H1 (cell line): ENCODE measurements at regions not wholly inside any gene's neighbourhood (a gene's known extent, or its start where the extent isn't known, plus 50 kb on each side); places are given as distances from the start of the nearest gene placed in this dataset.

ENCODE experiments used
- CTCF ChIA-PET: fragments of 300-600 bp; sonication (Branson Sonifier 250); formaldehyde crosslinking; loops from one replicate; lab custom pipeline; 2021; ENCODE audit not compliant: partially characterized antibody; lab: Charles Lee
- POLR2A ChIA-PET: fragments of 300-600 bp; sonication (Branson Sonifier 250); formaldehyde crosslinking; loops from one replicate; lab custom pipeline; 2021; ENCODE audit warnings: inconsistent platforms; ENCODE audit not compliant: partially characterized antibody; lab: Charles Lee
- DNase-seq, 2 experiments: peaks; one replicate each; pipeline versions ENCODE4 v3.0.0 to v3.0.0-alpha.2; 2010 to 2022; ENCODE audit warnings: low spot score in 2 of 2, low read depth in 1 of 2, mixed read lengths in 1 of 2
- FAIRE-seq: peaks from 2 replicates; lab custom pipeline; 2011; peaks lifted over from hg19 to GRCh38; lab: Jason Lieb, UNC
- H2AFZ ChIP-seq: 2 replicates; pipeline ENCODE4 v1.8.1; 2012; ENCODE audit warnings: low read length, inconsistent platforms
- H2AK5ac ChIP-seq: 2 replicates; pipeline ENCODE4 v1.6.1; 2013; ENCODE audit warnings: low read depth, low read length
- H2BK120ac ChIP-seq: replicated peaks from 2 replicates; pipeline ENCODE3; 2013; ENCODE audit warnings: low read depth, low read length, inconsistent platforms
- H2BK12ac ChIP-seq: 2 replicates; pipeline ENCODE4 v1.6.1; 2013; ENCODE audit warnings: low read depth, low read length
- H2BK15ac ChIP-seq: 2 replicates; pipeline ENCODE4 v1.6.1; 2013; ENCODE audit warnings: low read length
- H2BK20ac ChIP-seq: 2 replicates; pipeline ENCODE4 v1.6.1; 2013; ENCODE audit warnings: low read length
- H2BK5ac ChIP-seq: 2 replicates; pipeline ENCODE4 v1.6.1; 2013; ENCODE audit warnings: low read depth, low read length
- H3K14ac ChIP-seq: 2 replicates; pipeline ENCODE4 v1.6.1; 2013; ENCODE audit warnings: inconsistent platforms; ENCODE audit not compliant: insufficient read length
- H3K18ac ChIP-seq: 2 replicates; pipeline ENCODE4 v1.6.1; 2013; ENCODE audit warnings: low read length; ENCODE audit errors: extremely low read depth
- H3K23ac ChIP-seq: 2 replicates; pipeline ENCODE4 v1.6.1; 2013; ENCODE audit warnings: inconsistent platforms; ENCODE audit not compliant: insufficient read length
- H3K23me2 ChIP-seq: 2 replicates; pipeline ENCODE4 v1.6.1; 2013; ENCODE audit warnings: low read depth, low read length
- H3K27ac ChIP-seq: 2 replicates; pipeline ENCODE4 v1.6.1; 2011; ENCODE audit warnings: low read depth, low read length, inconsistent platforms
- H3K27me3 ChIP-seq, 4 experiments: replicated peaks in 1 of 4; 1 replicate in 1 of 4; 2 replicates in 3 of 4; pipeline versions ENCODE4 v1.6.1 to v1.8.1; 2011 to 2013; ENCODE audit warnings: low read length in 3 of 4, mild to moderate bottlenecking in 3 of 4, inconsistent platforms in 2 of 4, mixed read lengths in 2 of 4, moderate library complexity in 1 of 4; ENCODE audit not compliant: control insufficient read depth in 3 of 4, insufficient read depth in 3 of 4; ENCODE audit errors: extremely low read depth in 1 of 4
- H3K36me3 ChIP-seq, 4 experiments: 2 replicates each; pipeline versions ENCODE4 v1.6.1 to v1.8.1; 2011 to 2013; ENCODE audit warnings: mild to moderate bottlenecking in 4 of 4, low read length in 3 of 4, moderate library complexity in 2 of 4, control low read depth in 1 of 4, inconsistent platforms in 1 of 4; ENCODE audit not compliant: insufficient read depth in 4 of 4, control insufficient read depth in 2 of 4
- H3K4ac ChIP-seq: replicated peaks from 2 replicates; pipeline ENCODE3; 2013; ENCODE audit warnings: low read length, low read depth, mixed read lengths, inconsistent platforms; ENCODE audit not compliant: insufficient read length
- H3K4me1 ChIP-seq, 4 experiments: replicated peaks in 1 of 4; 1 replicate in 1 of 4; 2 replicates in 3 of 4; pipeline versions ENCODE4 v1.6.1 to v1.8.1; 2011 to 2013; ENCODE audit warnings: low read length in 3 of 4, inconsistent platforms in 2 of 4, mixed read lengths in 1 of 4; ENCODE audit not compliant: insufficient read depth in 4 of 4, control insufficient read depth in 3 of 4
- H3K4me2 ChIP-seq, 2 experiments: 2 replicates each; pipeline versions ENCODE4 v1.6.1 to v1.8.1; 2011 to 2013; ENCODE audit warnings: low read depth in 2 of 2, low read length in 2 of 2, control low read depth in 1 of 2, inconsistent platforms in 1 of 2, mild to moderate bottlenecking in 1 of 2; ENCODE audit not compliant: insufficient read depth in 1 of 2
- H3K4me3 ChIP-seq, 4 experiments: fragments of 200-600, 300-600 bp in 1 of 4; sonication (generic), shearing (Covaris generic), sonication (Bioruptor Twin) in 1 of 4; 2 replicates each; pipeline versions ENCODE4 v1.5.1 to v1.8.1; 2011 to 2016; ENCODE audit warnings: low read length in 4 of 4, low read depth in 3 of 4, control low read depth in 2 of 4, inconsistent platforms in 2 of 4, mild to moderate bottlenecking in 2 of 4, mixed read lengths in 1 of 4, moderate library complexity in 1 of 4; ENCODE audit not compliant: insufficient read depth in 2 of 4; ENCODE audit errors: extremely low read depth in 1 of 4
- H3K56ac ChIP-seq: replicated peaks from 2 replicates; pipeline ENCODE3; 2013; ENCODE audit warnings: low read depth, mild to moderate bottlenecking, mixed read lengths, low read length, inconsistent platforms; ENCODE audit not compliant: insufficient read length
- H3K79me1 ChIP-seq: 2 replicates; pipeline ENCODE4 v1.6.1; 2013; ENCODE audit warnings: low read depth, low read length, control low read depth
- H3K79me2 ChIP-seq, 2 experiments: 2 replicates each; pipeline versions ENCODE4 v1.6.1 to v1.8.1; 2012 to 2013; ENCODE audit warnings: low read length in 2 of 2, mild to moderate bottlenecking in 2 of 2, inconsistent platforms in 1 of 2; ENCODE audit not compliant: insufficient read depth in 2 of 2, control insufficient read depth in 1 of 2
- H3K9ac ChIP-seq, 4 experiments: replicated peaks in 1 of 4; 1 replicate in 1 of 4; 2 replicates in 3 of 4; pipeline versions ENCODE4 v1.6.1 to v1.8.1; 2011 to 2013; ENCODE audit warnings: low read depth in 3 of 4, low read length in 3 of 4, control low read depth in 2 of 4, mild to moderate bottlenecking in 2 of 4, moderate library complexity in 2 of 4, inconsistent platforms in 1 of 4; ENCODE audit errors: extremely low read depth in 1 of 4
- H3K9me3 ChIP-seq, 2 experiments: 2 replicates each; pipeline versions ENCODE4 v1.6.1 to v1.8.1; 2012 to 2013; ENCODE audit warnings: mild to moderate bottlenecking in 2 of 2, moderate library complexity in 2 of 2, control low read depth in 1 of 2, inconsistent platforms in 1 of 2, low read depth in 1 of 2, low read length in 1 of 2, mixed read lengths in 1 of 2; ENCODE audit not compliant: insufficient read depth in 2 of 2
- H4K20me1 ChIP-seq, 2 experiments: replicated peaks in 1 of 2; 2 replicates each; pipeline versions ENCODE3 to v1.8.1; 2011 to 2013; ENCODE audit warnings: inconsistent platforms in 2 of 2, low read length in 2 of 2, mild to moderate bottlenecking in 1 of 2; ENCODE audit not compliant: insufficient read depth in 2 of 2, control insufficient read depth in 1 of 2
- H4K5ac ChIP-seq: 2 replicates; pipeline ENCODE4 v1.6.1; 2013; ENCODE audit warnings: low read length, low read depth, mixed read lengths, inconsistent platforms; ENCODE audit not compliant: insufficient read length
- H4K8ac ChIP-seq: 2 replicates; pipeline ENCODE4 v1.8.0; 2013; ENCODE audit warnings: mild to moderate bottlenecking, moderate library complexity, low read length, inconsistent platforms; ENCODE audit not compliant: insufficient read depth; ENCODE audit errors: extremely low read depth
- H4K91ac ChIP-seq: replicated peaks from 2 replicates; pipeline ENCODE3; 2013; ENCODE audit warnings: low read length, mixed read lengths, inconsistent platforms; ENCODE audit not compliant: insufficient read length
- E2F6 ChIP-seq: IDR thresholded peaks from 2 replicates; pipeline ENCODE4 v1.6.1; 2012; ENCODE audit warnings: inconsistent platforms
- WGBS, 2 experiments: shearing (Covaris generic) in 1 of 2; methylation state at CpG; one replicate each; pipeline versions ENCODE4 v1.1.6 to v1.1.7; 2013 to 2015; ENCODE audit warnings: low lambda C conversion rate in 2 of 2, mixed read lengths in 2 of 2, inconsistent platforms in 1 of 2, low coverage in 1 of 2, missing lambda C conversion rate in 1 of 2; ENCODE audit not compliant: insufficient replicate concordance in 2 of 2, insufficient coverage in 1 of 2, insufficient read length in 1 of 2; ENCODE audit errors: extremely low coverage in 1 of 2, missing lambda C conversion rate in 1 of 2; 5-methylcytosine and 5-hydroxymethylcytosine counted together
- TF ChIP-seq, protein P1 (sequence below): IDR thresholded peaks from 2 replicates; pipeline ENCODE4 v1.6.1; 2011; ENCODE audit warnings: low read length, improper control_type of control experiment

DNA sequence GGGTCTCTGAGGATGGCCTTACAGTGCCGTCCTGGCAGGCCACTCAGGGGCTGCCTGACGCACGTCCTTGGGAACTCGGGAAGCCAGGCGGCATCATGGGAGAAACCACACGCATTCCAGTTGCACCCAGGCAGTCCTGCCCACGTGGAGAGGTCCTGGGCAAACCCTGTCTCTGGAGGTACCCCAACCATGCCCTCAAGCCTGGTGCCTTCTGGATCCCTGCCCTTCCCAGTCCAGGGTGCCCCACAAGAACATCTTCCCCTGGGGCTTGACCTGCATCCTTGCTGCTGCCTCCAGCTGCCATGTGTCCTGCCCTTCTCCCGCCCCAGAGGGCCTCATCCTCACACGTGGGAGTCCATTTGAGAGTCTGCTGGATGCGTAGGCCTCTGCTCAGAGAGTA lies 200.3 kb upstream of the PPP2R2D start:
- CTCF ChIA-PET, result no interaction called here
- H2BK5ac ChIP-seq, result no peak overlapping the region
- WGBS, 2 experiments, result 91% methylated on average over 10 of the region's 10 CpGs; no CpG with 5 or more reads in 1 of the 2 experiments

More for the DNA sequence above, 200.3 kb upstream of the PPP2R2D start:
- Histone ChIP-seq H3K4ac (no peak overlapping the region), H3K18ac (no peak overlapping the region), H3K27ac (no peak overlapping the region), H4K91ac (no peak overlapping the region), H2AFZ (no peak overlapping the region), H3K4me2 (no peak overlapping the region), H3K4me1 (no peaks in the 10 kb centered on the region; a peak in 1 of 7 replicates), H3K56ac (no peak overlapping the region), H3K27me3 (no peaks in the 10 kb centered on the region), H3K14ac (no peak overlapping the region), H3K9ac (no peak overlapping the region), H3K36me3 (no peaks in the 10 kb centered on the region), H2BK20ac (no peak overlapping the region), H3K79me2 (no peaks in the 10 kb centered on the region), H4K20me1 (no peaks in the 10 kb centered on the region), H2BK120ac (no peak overlapping the region), H3K23ac (no peak overlapping the region), H3K79me1 (no peaks in the 10 kb centered on the region), H4K8ac (no peak overlapping the region), H3K23me2 (no peaks in the 10 kb centered on the region), H2AK5ac (0 out of 2 replicates have a peak overlapping the region, but pooled peaks have one; percentile 55), H3K4me3 (no peak overlapping the region), H2BK15ac (0 out of 2 replicates have a peak overlapping the region, but pooled peaks have one; percentile 23), H4K5ac (no peak overlapping the region), H3K9me3 (no peaks in the 10 kb centered on the region), H2BK12ac (no peak overlapping the region)
- DNase-seq (peak in 1 of 2 experiments; percentile 33), FAIRE-seq (no peak)
- POLR2A ChIA-PET, result no interaction called here
- TF ChIP-seq, protein P1, sequence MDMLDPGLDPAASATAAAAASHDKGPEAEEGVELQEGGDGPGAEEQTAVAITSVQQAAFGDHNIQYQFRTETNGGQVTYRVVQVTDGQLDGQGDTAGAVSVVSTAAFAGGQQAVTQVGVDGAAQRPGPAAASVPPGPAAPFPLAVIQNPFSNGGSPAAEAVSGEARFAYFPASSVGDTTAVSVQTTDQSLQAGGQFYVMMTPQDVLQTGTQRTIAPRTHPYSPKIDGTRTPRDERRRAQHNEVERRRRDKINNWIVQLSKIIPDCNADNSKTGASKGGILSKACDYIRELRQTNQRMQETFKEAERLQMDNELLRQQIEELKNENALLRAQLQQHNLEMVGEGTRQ, result no peak
- TF ChIP-seq E2F6, result 0 out of 2 replicates have a peak, but pooled peaks have one; percentile 27
